ENCODE measurements at regions not wholly inside any gene's neighbourhood (a gene's known extent, or its start where the extent isn't known, plus 50 kb on each side); places are given as distances from the start of the nearest gene placed in this dataset.

- no peak overlapping the region for H3K4me3 ChIP-seq
- no peaks in the 10 kb centered on the region for H3K27me3 ChIP-seq
- TF ChIP-seq CTCF (IDR thresholded peaks at IDR 0.05; ENCODE audit: low read depth, low read length): no peak
- H3K27ac ChIP-seq: no peak overlapping the region
- H3K36me3 ChIP-seq: no peaks in the 10 kb centered on the region
- peak in 1 of 2 donors; percentile 29 for DNase-seq (ENCODE audit: low read depth in 1 of 2, low spot score in 1 of 2)
- no peaks in the 10 kb centered on the region for H3K9me3 ChIP-seq (ENCODE audit: low read depth)
- peaks cover 4% of the 10 kb centered on the region for H3K4me1 ChIP-seq (ENCODE audit: low read depth)
These were observed 783.3 kb upstream of the ATXN8OS start for GRCh38 chr13:69324090-69324886.

GRCh38 chr13:69319656-69320055 is 788.0 kb upstream of the ATXN8OS start:
- no peak for TF ChIP-seq CTCF (IDR thresholded peaks at IDR 0.05; ENCODE audit: low read depth, low read length)
- Histone ChIP-seq H3K9me3 (ENCODE audit: low read depth) (no peaks in the 10 kb centered on the region), H3K27ac (no peak overlapping the region), H3K4me1 (ENCODE audit: low read depth) (peaks cover 4% of the 10 kb centered on the region), H3K4me3 (no peak overlapping the region), H3K27me3 (no peaks in the 10 kb centered on the region), H3K36me3 (no peaks in the 10 kb centered on the region)
- no peak for DNase-seq (ENCODE audit: low read depth in 1 of 2, low spot score in 1 of 2)

GRCh38 chr13:69315039-69315438 is 792.6 kb upstream of the ATXN8OS start:
- H3K9me3 ChIP-seq (ENCODE audit: low read depth): no peaks in the 10 kb centered on the region
- H3K27me3 ChIP-seq: no peaks in the 10 kb centered on the region
- no peaks in the 10 kb centered on the region for H3K36me3 ChIP-seq
- H3K27ac ChIP-seq: no peak overlapping the region
- DNase-seq (ENCODE audit: low read depth in 1 of 2, low spot score in 1 of 2): no peak
- H3K4me3 ChIP-seq: no peak overlapping the region
- no peaks in the 10 kb centered on the region for H3K4me1 ChIP-seq (ENCODE audit: low read depth)
- TF ChIP-seq CTCF (IDR thresholded peaks at IDR 0.05; ENCODE audit: low read depth, low read length): no peak

- Histone ChIP-seq H3K27ac (no peak overlapping the region), H3K36me3 (no peaks in the 10 kb centered on the region), H3K9me3 (ENCODE audit: low read depth) (no peaks in the 10 kb centered on the region), H3K4me3 (no peak overlapping the region), H3K4me1 (ENCODE audit: low read depth) (no peaks in the 10 kb centered on the region), H3K27me3 (no peaks in the 10 kb centered on the region)
- no peak for TF ChIP-seq CTCF (IDR thresholded peaks at IDR 0.05; ENCODE audit: low read depth, low read length)
- DNase-seq (ENCODE audit: low read depth in 1 of 2, low spot score in 1 of 2): no peak
These were observed 800.9 kb upstream of the ATXN8OS start for GRCh38 chr13:69306766-69307165.

- Histone ChIP-seq H3K27me3 (no peaks in the 10 kb centered on the region), H3K27ac (no peak overlapping the region), H3K36me3 (no peaks in the 10 kb centered on the region), H3K9me3 (ENCODE audit: low read depth) (no peaks in the 10 kb centered on the region), H3K4me3 (no peak overlapping the region), H3K4me1 (ENCODE audit: low read depth) (no peaks in the 10 kb centered on the region)
- TF ChIP-seq CTCF (IDR thresholded peaks at IDR 0.05; ENCODE audit: low read depth, low read length): no peak
- no peak for DNase-seq (ENCODE audit: low read depth in 1 of 2, low spot score in 1 of 2)
These were observed 807.5 kb upstream of the ATXN8OS start for GRCh38 chr13:69300131-69300530.
